Upper lobe of right lung (tissue), 1 donor: ENCODE measurements at regions not wholly inside any gene's neighbourhood (a gene's known extent, or its start where the extent isn't known, plus 50 kb on each side); places are given as distances from the start of the nearest gene placed in this dataset.
"Not testable (repeated sequence)": the region's sequence is repeated elsewhere in the genome, so short reads cannot be mapped to it uniquely, and the experiment has no call there.

ENCODE experiments used
- ATAC-seq: fragments of 200-7000 bp; cut with Tn5 transposase; one replicate; pipeline ENCODE4 v1.9.1; 2020; ENCODE audit warnings: mild to moderate bottlenecking, moderate library complexity
- DNase-seq: peaks from one replicate; pipeline ENCODE4 v3.0.0-alpha.2; 2020
- H3K27ac ChIP-seq: fragments of 200-600 bp; one replicate; pipeline ENCODE4 v1.8.0; 2022
- H3K27me3 ChIP-seq: fragments of 200-600 bp; one replicate; pipeline ENCODE4 v1.8.0; 2022; ENCODE audit warnings: mild to moderate bottlenecking
- H3K36me3 ChIP-seq: fragments of 200-600 bp; one replicate; pipeline ENCODE4 v1.8.0; 2022
- H3K4me1 ChIP-seq: fragments of 200-600 bp; one replicate; pipeline ENCODE4 v1.8.0; 2022
- H3K4me3 ChIP-seq: fragments of 200-600 bp; one replicate; pipeline ENCODE4 v1.8.0; 2022; ENCODE audit warnings: mild to moderate bottlenecking
- H3K9me3 ChIP-seq: fragments of 200-600 bp; one replicate; pipeline ENCODE4 v1.8.0; 2022
- CTCF ChIP-seq: fragments of 200-600 bp; IDR thresholded peaks from one replicate; pipeline ENCODE4 v1.8.0; 2022; ENCODE audit warnings: antibody characterized with exemption
- intact Hi-C: fragments of 100-400 bp; cut with DNase I; formaldehyde crosslinking; loops from one replicate; pipeline ENCODE4 v1.11.0; 2022
- donor health status: DM: no; HTN: yes; CAD: no; lungs with severe emphysema.

DNA sequence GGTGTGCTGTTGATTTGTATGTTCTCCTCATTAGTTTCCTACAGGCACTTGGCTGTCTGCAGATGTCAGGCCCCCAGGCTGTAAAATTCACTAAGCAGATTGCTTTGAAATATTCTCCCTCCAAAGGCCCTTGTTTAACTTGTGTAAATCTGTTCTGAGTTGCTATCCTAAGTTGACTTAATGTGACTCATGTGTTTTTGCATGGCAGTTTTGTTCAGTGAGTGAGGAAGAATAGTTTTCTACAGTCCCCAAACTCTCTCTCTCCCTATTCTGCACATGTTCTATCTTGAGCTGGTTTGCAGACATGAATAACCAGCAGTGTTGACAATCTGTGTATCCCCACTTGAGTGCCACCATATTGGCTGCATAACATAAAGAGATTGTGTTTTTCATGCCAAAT lies 1005.4 kb upstream of the DDX18 start:
- DNase-seq (no peak), ATAC-seq (no peak)
- Histone ChIP-seq H3K9me3 (no peaks in the 10 kb centered on the region), H3K4me3 (no peak overlapping the region), H3K4me1 (no peaks in the 10 kb centered on the region), H3K27me3 (no peaks in the 10 kb centered on the region), H3K27ac (no peak overlapping the region), H3K36me3 (no peaks in the 10 kb centered on the region)
- intact Hi-C loops = no loop called here
- no peak for TF ChIP-seq CTCF

DNA sequence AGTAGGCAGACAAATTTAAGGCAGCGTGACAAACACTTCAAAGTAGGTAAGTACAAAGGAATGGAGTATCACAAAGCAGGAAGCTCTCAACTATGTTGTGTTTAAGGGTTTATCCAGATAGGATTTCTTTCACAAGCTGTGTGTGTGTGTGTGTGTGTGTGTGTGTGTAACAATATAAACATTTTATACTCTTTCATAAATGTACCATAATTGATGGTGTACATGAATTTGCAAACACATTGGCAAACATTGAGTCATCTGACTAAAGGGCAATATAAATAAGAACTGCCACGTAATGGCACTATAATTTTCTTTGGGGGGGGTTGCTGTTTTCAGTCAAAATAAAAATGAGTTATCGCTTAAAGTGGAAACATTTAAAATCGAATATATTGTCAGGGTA lies 1004.4 kb upstream of the DDX18 start:
- intact Hi-C loops = no loop called here
- TF ChIP-seq CTCF = no peak
- no peak for ATAC-seq

DNA sequence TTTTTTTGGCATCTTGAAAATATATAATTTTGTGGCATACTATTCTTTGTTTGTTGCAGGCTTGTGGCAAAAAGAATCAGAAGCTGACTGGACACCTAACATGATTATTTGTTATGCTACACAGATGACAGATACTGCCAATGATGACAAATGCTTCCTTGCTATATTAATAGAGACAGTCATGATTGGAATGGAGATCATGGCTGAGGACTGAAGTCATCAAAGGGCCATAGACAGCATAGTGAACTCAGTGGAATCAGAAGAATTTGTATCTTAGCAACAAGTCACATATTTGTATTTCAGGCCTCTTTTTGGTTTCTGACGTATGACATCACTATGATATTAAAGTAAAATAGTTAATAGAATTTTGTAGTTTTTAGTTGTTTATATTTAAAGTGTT lies 1003.8 kb upstream of the DDX18 start:
- Histone ChIP-seq H3K27me3 (no peaks in the 10 kb centered on the region), H3K4me1 (no peaks in the 10 kb centered on the region), H3K9me3 (no peaks in the 10 kb centered on the region), H3K27ac (no peak overlapping the region), H3K4me3 (no peak overlapping the region), H3K36me3 (no peaks in the 10 kb centered on the region)
- intact Hi-C loops = no loop called here
- no peak for ATAC-seq
- TF ChIP-seq CTCF = no peak
- DNase-seq = no peak

More for the DNA sequence above, 1004.4 kb upstream of the DDX18 start:
- DNase-seq = no peak
- Histone ChIP-seq H3K4me3 (no peak overlapping the region), H3K36me3 (no peaks in the 10 kb centered on the region), H3K4me1 (no peaks in the 10 kb centered on the region), H3K27ac (no peak overlapping the region), H3K9me3 (no peaks in the 10 kb centered on the region), H3K27me3 (no peaks in the 10 kb centered on the region)

- H3K4me1 ChIP-seq = no peaks in the 10 kb centered on the region
- no peak for ATAC-seq
- H3K4me3 ChIP-seq = no peak overlapping the region
- H3K27me3 ChIP-seq = no peaks in the 10 kb centered on the region
- H3K36me3 ChIP-seq = no peaks in the 10 kb centered on the region
- DNase-seq = no peak
- intact Hi-C loops = no loop called here
- no peaks in the 10 kb centered on the region for H3K9me3 ChIP-seq
- no peak for TF ChIP-seq CTCF
- H3K27ac ChIP-seq = no peak overlapping the region
Observed at GRCh38 chr2:116819355-116819754, 995.1 kb upstream of the DDX18 start.

DNA sequence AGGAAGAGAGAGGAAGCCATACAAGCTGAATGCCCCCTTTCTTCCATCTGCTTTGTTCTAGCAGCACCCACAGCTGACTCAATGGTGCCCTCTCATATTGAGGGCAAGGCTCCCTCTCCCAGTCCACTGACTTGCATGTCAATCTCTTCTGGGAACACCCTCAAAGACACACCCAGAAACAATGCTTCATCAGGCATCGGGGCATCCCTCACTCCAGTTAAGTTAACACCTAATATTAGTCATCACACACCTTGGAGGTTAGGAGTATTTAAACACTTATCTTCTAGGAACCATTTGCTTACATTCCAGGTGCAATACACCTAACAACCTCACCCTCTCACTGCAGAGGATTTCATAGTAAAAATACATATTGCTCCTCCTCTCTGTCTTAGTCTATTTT lies 993.5 kb upstream of the DDX18 start:
- H3K4me1 ChIP-seq = no peaks in the 10 kb centered on the region
- no peak for ATAC-seq
- H3K4me3 ChIP-seq = no peak overlapping the region
- no peak for DNase-seq
- no peaks in the 10 kb centered on the region for H3K36me3 ChIP-seq
- intact Hi-C loops = no loop called here
- no peak for TF ChIP-seq CTCF
- no peaks in the 10 kb centered on the region for H3K9me3 ChIP-seq
- no peak overlapping the region for H3K27ac ChIP-seq
- H3K27me3 ChIP-seq = no peaks in the 10 kb centered on the region

- H3K4me1 ChIP-seq, H3K27me3 ChIP-seq, ATAC-seq, intact Hi-C loops, H3K9me3 ChIP-seq, DNase-seq, H3K36me3 ChIP-seq, H3K27ac ChIP-seq, H3K4me3 ChIP-seq: not testable (repeated sequence)
Observed at GRCh38 chr2:116829543-116829942, 984.9 kb upstream of the DDX18 start.
